NT2/D1 (cell line): ENCODE measurements at regions not wholly inside any gene's neighbourhood (a gene's known extent, or its start where the extent isn't known, plus 50 kb on each side); places are given as distances from the start of the nearest gene placed in this dataset.
"Not testable (repeated sequence)": the region's sequence is repeated elsewhere in the genome, so short reads cannot be mapped to it uniquely, and the experiment has no call there.

Experiments used
- SUZ12 ChIP-seq: IDR thresholded peaks from 2 replicates; pipeline ENCODE4 v1.6.1; 2011; ENCODE audit not compliant: insufficient read length, insufficient read depth; ENCODE audit errors: extremely low read depth
- YY1 ChIP-seq: IDR thresholded peaks from 2 replicates; pipeline ENCODE4 v1.6.1; 2011; ENCODE audit not compliant: insufficient read length, insufficient read depth
- ZNF274 ChIP-seq: IDR thresholded peaks from 2 replicates; pipeline ENCODE4 v1.6.1; 2011; ENCODE audit warnings: mild to moderate bottlenecking, low read depth, low read length

- TF ChIP-seq ZNF274, SUZ12, YY1: not testable (repeated sequence)
These were observed 318.4 kb downstream of the PPP1R3A start for GRCh38 chr7:113600428-113600827.
